ENCODE measurements at regions not wholly inside any gene's neighbourhood (a gene's known extent, or its start where the extent isn't known, plus 50 kb on each side); places are given as distances from the start of the nearest gene placed in this dataset.

DNA sequence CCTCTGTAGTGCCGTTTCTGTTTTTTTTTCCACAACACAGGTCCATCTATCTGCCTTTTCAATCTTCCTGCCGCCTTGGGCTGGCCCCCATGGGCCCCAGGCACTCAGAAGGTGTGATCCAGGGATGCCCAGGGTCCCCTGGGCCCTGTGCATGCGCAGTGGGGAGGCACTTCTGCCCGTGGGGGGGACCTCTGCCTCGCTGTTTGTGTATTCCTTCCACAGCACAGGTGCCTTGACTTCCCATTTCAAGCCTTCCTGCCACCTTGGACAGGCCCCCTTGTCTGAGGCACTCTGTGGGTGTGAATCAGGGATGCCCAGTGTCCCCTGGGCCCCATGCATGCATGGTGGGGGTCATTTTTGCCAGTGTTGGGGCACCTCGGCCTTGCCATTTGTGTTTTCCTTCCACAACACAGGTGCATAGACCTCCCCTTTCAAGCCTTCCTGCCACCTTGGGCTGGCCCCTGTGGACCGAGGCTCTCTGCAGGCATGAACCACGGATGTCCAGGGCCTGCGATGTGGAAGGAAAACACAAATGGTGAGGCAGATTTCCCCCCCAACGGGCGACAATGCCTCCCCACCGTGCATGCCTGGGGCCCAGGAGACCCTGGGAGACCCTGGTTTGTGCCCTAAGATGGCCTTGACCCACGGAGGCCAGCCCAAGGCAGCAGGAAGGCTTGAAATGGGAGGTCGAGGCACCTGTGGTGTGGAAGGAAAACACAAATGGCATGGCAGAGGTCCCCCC, 366.5 kb downstream of the ALG10 start:
- Histone ChIP-seq H3K36me3 (ENCODE audit: insufficient read depth, low read length) (no peaks in the 10 kb centered on the region), H3K9me3 (ENCODE audit: low read length) (no peaks in the 10 kb centered on the region), H3K9me2 (ENCODE audit: low read depth, low read length) (no peaks in the 10 kb centered on the region), H2AFZ (ENCODE audit: low read length) (no peak overlapping the region), H3F3A (ENCODE audit: insufficient read depth, low read length) (no peaks in the 10 kb centered on the region), H3K79me2 (ENCODE audit: insufficient read depth, low read length) (no peaks in the 10 kb centered on the region), H3K4me1 (ENCODE audit: insufficient read depth, low read length, severe bottlenecking) (no peaks in the 10 kb centered on the region), H3K9ac (ENCODE audit: low read length) (no peak overlapping the region), H3K4me3 (ENCODE audit: low read depth, low read length, poor library complexity, severe bottlenecking) (no peak overlapping the region), H3K27me3 (ENCODE audit: insufficient read depth, low read length) (no peaks in the 10 kb centered on the region), H4K20me1 (ENCODE audit: insufficient read depth, low read length) (no peaks in the 10 kb centered on the region), H3K4me2 (ENCODE audit: low read length) (no peak overlapping the region), H3K27ac (ENCODE audit: low read depth, low read length, poor library complexity, severe bottlenecking) (no peak overlapping the region)
- TF ChIP-seq EZH2 (IDR thresholded peaks at IDR 0.05; ENCODE audit: borderline replicate concordance, low read length): no peak
- TF ChIP-seq, protein P1, sequence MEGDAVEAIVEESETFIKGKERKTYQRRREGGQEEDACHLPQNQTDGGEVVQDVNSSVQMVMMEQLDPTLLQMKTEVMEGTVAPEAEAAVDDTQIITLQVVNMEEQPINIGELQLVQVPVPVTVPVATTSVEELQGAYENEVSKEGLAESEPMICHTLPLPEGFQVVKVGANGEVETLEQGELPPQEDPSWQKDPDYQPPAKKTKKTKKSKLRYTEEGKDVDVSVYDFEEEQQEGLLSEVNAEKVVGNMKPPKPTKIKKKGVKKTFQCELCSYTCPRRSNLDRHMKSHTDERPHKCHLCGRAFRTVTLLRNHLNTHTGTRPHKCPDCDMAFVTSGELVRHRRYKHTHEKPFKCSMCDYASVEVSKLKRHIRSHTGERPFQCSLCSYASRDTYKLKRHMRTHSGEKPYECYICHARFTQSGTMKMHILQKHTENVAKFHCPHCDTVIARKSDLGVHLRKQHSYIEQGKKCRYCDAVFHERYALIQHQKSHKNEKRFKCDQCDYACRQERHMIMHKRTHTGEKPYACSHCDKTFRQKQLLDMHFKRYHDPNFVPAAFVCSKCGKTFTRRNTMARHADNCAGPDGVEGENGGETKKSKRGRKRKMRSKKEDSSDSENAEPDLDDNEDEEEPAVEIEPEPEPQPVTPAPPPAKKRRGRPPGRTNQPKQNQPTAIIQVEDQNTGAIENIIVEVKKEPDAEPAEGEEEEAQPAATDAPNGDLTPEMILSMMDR (IDR thresholded peaks at IDR 0.05; ENCODE audit: low read length): no peak

DNA sequence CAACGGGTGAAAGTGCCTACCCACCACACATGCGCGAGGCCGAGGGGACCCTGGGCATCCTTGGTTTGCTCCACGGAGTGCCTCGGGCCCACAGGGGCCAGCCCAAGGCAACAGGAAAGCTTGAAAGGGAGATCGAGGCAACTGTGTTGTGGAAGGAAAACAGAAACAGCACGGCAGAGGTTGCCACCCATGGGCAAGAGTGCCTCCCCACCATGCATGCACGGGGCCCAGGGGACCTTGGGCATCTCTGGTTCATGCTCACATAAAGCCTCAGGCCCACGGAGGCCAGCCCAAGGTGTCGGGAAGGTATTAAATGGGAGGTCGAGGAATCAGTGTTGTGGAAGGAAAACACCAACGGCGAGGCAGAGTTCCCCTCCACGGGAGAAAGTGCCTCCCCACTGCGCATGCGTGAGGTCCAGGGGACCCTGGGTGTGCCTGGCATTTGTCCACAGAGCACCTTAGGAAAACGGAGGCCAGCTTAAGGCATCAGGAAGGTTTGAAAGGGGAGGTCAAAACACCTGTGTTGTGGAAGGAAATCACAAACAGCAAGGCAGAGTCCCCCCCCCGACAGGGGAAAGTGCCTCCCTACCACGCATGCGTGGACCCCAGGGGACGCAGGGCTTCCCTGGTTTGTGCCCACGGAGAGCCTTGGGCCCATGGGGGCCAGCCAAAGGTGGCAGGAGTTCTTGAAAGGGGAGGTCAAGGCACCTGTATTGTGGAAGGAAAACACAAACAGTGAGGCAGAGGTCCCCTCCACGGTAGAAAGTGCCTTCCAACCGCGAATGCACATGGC, 367.3 kb downstream of the ALG10 start:
- H2AFZ ChIP-seq (ENCODE audit: low read length): no peak overlapping the region
- TF ChIP-seq EZH2 (IDR thresholded peaks at IDR 0.05; ENCODE audit: borderline replicate concordance, low read length): no peak
- TF ChIP-seq, protein P1 (IDR thresholded peaks at IDR 0.05; ENCODE audit: low read length): no peak

DNA sequence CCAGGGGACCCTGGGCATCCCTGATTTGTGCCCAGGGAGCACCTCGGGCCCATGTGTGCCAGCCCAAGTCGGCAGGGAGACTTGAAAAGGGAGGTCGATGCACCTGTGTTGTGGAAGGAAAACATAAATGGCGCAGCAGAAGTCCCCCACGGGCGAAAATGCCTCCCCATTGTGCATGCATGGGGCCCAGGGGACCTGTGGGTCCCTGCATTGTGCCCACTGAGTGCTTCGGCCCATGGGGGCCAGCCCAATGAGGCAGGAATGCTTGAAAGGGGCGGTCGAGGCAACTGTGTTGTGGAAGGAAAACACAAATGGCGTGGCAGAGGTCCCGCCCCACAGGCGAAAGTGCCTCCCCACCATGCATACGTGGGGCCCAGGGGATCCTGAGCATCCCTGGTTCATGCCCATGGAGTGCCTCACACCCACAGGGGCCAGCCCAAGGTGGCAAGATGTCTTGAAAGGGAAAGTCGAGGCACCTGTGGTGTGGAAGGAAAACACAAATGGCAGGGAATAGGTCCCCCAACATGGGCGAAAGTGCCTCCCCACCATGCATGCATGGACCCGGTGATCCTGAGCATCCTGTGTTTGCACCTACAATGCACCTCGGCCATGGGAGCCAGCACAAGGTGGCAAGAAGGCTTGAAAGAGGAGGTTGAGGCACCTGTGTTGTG, 368.0 kb downstream of the ALG10 start:
- no peaks in the 10 kb centered on the region for H3F3A ChIP-seq (ENCODE audit: insufficient read depth, low read length)

More for the DNA sequence above, 367.3 kb downstream of the ALG10 start:
- Histone ChIP-seq H4K20me1 (ENCODE audit: insufficient read depth, low read length) (no peaks in the 10 kb centered on the region), H3K9me3 (ENCODE audit: low read length) (no peaks in the 10 kb centered on the region), H3K79me2 (ENCODE audit: insufficient read depth, low read length) (no peaks in the 10 kb centered on the region), H3K9me2 (ENCODE audit: low read depth, low read length) (no peaks in the 10 kb centered on the region), H3K9ac (ENCODE audit: low read length) (no peak overlapping the region), H3K4me3 (ENCODE audit: low read depth, low read length, poor library complexity, severe bottlenecking) (no peak overlapping the region), H3K36me3 (ENCODE audit: insufficient read depth, low read length) (no peaks in the 10 kb centered on the region), H3K27ac (ENCODE audit: low read depth, low read length, poor library complexity, severe bottlenecking) (no peak overlapping the region), H3F3A (ENCODE audit: insufficient read depth, low read length) (no peaks in the 10 kb centered on the region), H3K27me3 (ENCODE audit: insufficient read depth, low read length) (no peaks in the 10 kb centered on the region), H3K4me1 (ENCODE audit: insufficient read depth, low read length, severe bottlenecking) (no peaks in the 10 kb centered on the region), H3K4me2 (ENCODE audit: low read length) (no peak overlapping the region)

More for the DNA sequence above, 368.0 kb downstream of the ALG10 start:
- TF ChIP-seq, protein P1 (IDR thresholded peaks at IDR 0.05; ENCODE audit: low read length): no peak
- TF ChIP-seq EZH2 (IDR thresholded peaks at IDR 0.05; ENCODE audit: borderline replicate concordance, low read length): no peak
- Histone ChIP-seq H3K4me1 (ENCODE audit: insufficient read depth, low read length, severe bottlenecking) (no peaks in the 10 kb centered on the region), H3K9me3 (ENCODE audit: low read length) (no peaks in the 10 kb centered on the region), H3K9me2 (ENCODE audit: low read depth, low read length) (no peaks in the 10 kb centered on the region), H3K27ac (ENCODE audit: low read depth, low read length, poor library complexity, severe bottlenecking) (no peak overlapping the region), H3K4me3 (ENCODE audit: low read depth, low read length, poor library complexity, severe bottlenecking) (no peak overlapping the region), H3K27me3 (ENCODE audit: insufficient read depth, low read length) (no peaks in the 10 kb centered on the region), H3K36me3 (ENCODE audit: insufficient read depth, low read length) (no peaks in the 10 kb centered on the region), H3K4me2 (ENCODE audit: low read length) (no peak overlapping the region), H3K79me2 (ENCODE audit: insufficient read depth, low read length) (no peaks in the 10 kb centered on the region), H4K20me1 (ENCODE audit: insufficient read depth, low read length) (no peaks in the 10 kb centered on the region), H3K9ac (ENCODE audit: low read length) (no peak overlapping the region), H2AFZ (ENCODE audit: low read length) (no peak overlapping the region)
